IMR-90 (cell line): ENCODE measurements at regions not wholly inside any gene's neighbourhood (a gene's known extent, or its start where the extent isn't known, plus 50 kb on each side); places are given as distances from the start of the nearest gene placed in this dataset.

Source experiments
- ATAC-seq: fragments of 200-7000 bp; cut with Tn5 transposase; 2 replicates; pipeline ENCODE4 v1.9.1; 2020; ENCODE audit warnings: low read depth, mild to moderate bottlenecking, moderate library complexity
- BruUV-seq: library from RNA; stranded (reverse); fragments of 400-500 nt; replicated peaks from 2 replicates; lab custom pipeline; 2021; lab: Mats Ljungman, UMichigan
- CTCF ChIA-PET: fragments of 300-600 bp; formaldehyde crosslinking; extraction: SDS; loops from one replicate; lab custom pipeline; 2021; ENCODE audit warnings: antibody characterized with exemption; lab: Yijun Ruan, JAX
- POLR2A ChIA-PET: fragments of 300-600 bp; sonication (Branson Sonifier 250); formaldehyde crosslinking; loops from one replicate; lab custom pipeline; 2022; ENCODE audit warnings: antibody characterized with exemption; ENCODE audit not compliant: unreplicated experiment; lab: Charles Lee
- DNase-seq: peaks from one replicate; pipeline ENCODE4 v3.0.0; 2013
- H2AFZ ChIP-seq: replicated peaks from 2 replicates; pipeline ENCODE3; 2013; ENCODE audit warnings: low read length, mild to moderate bottlenecking; ENCODE audit not compliant: poor library complexity
- H2AK5ac ChIP-seq: 2 replicates; pipeline ENCODE4 v1.6.1; 2013; ENCODE audit warnings: low read depth, low read length, inconsistent platforms
- H2AK9ac ChIP-seq: replicated peaks from 2 replicates; pipeline ENCODE3; 2013; ENCODE audit warnings: mild to moderate bottlenecking, low read depth, low read length, moderate library complexity; ENCODE audit not compliant: poor library complexity
- H2BK120ac ChIP-seq: 2 replicates; pipeline ENCODE4 v1.6.1; 2013; ENCODE audit warnings: low read depth, low read length, inconsistent platforms
- H2BK15ac ChIP-seq: 3 replicates; pipeline ENCODE4 v1.6.1; 2013; ENCODE audit warnings: low read depth, low read length, inconsistent platforms
- H2BK20ac ChIP-seq: 2 replicates; pipeline ENCODE4 v1.6.1; 2013; ENCODE audit warnings: low read depth, mild to moderate bottlenecking, inconsistent platforms, low read length, moderate library complexity
- H2BK5ac ChIP-seq: 2 replicates; pipeline ENCODE4 v1.6.1; 2013; ENCODE audit warnings: mild to moderate bottlenecking, low read depth, low read length, inconsistent platforms; ENCODE audit not compliant: poor library complexity, severe bottlenecking
- H3K14ac ChIP-seq: replicated peaks from 2 replicates; pipeline ENCODE4 v1.6.1; 2013; ENCODE audit warnings: low read depth, low read length, inconsistent platforms
- H3K18ac ChIP-seq: 2 replicates; pipeline ENCODE4 v1.6.1; 2013; ENCODE audit warnings: low read depth, low read length, control low read depth
- H3K23ac ChIP-seq: 2 replicates; pipeline ENCODE4 v1.6.1; 2013; ENCODE audit warnings: low read depth, low read length, inconsistent platforms
- H3K27ac ChIP-seq: 2 replicates; pipeline ENCODE4 v1.5.1; 2013; ENCODE audit warnings: mild to moderate bottlenecking, control low read depth, low read length; ENCODE audit not compliant: insufficient read depth
- H3K27me3 ChIP-seq: 2 replicates; pipeline ENCODE4 v1.6.1; 2013; ENCODE audit warnings: low read length; ENCODE audit not compliant: control insufficient read depth, insufficient read depth
- H3K36me3 ChIP-seq: 2 replicates; pipeline ENCODE4 v1.6.1; 2013; ENCODE audit warnings: low read length, mixed read lengths; ENCODE audit not compliant: control insufficient read depth, insufficient read depth
- H3K4ac ChIP-seq: 2 replicates; pipeline ENCODE4 v1.6.1; 2013; ENCODE audit warnings: low read depth, low read length, inconsistent platforms
- H3K4me1 ChIP-seq: 2 replicates; pipeline ENCODE4 v1.6.1; 2013; ENCODE audit warnings: low read length, mixed read lengths; ENCODE audit not compliant: control insufficient read depth, insufficient read depth
- H3K4me2 ChIP-seq: 2 replicates; pipeline ENCODE4 v1.6.1; 2013; ENCODE audit warnings: low read depth, mild to moderate bottlenecking, control low read depth, low read length, moderate library complexity
- H3K4me3 ChIP-seq: 2 replicates; pipeline ENCODE4 v1.5.1; 2013; ENCODE audit warnings: low read depth, mild to moderate bottlenecking, control low read depth, low read length, moderate library complexity; ENCODE audit not compliant: insufficient read depth
- H3K56ac ChIP-seq: 2 replicates; pipeline ENCODE4 v1.6.1; 2013; ENCODE audit warnings: low read length, inconsistent platforms; ENCODE audit not compliant: insufficient read depth; ENCODE audit errors: extremely low read depth
- H3K79me1 ChIP-seq, 2 experiments: 2 replicates each; pipeline ENCODE4 v1.6.1; 2013; ENCODE audit warnings: low read length in 2 of 2, inconsistent platforms in 1 of 2, low read depth in 1 of 2
- H3K9ac ChIP-seq: 2 replicates; pipeline ENCODE4 v1.6.1; 2013; ENCODE audit warnings: low read depth, low read length, control low read depth
- H3K9me1 ChIP-seq: 2 replicates; pipeline ENCODE4 v1.6.1; 2013; ENCODE audit warnings: low read length, inconsistent platforms; ENCODE audit not compliant: insufficient read depth
- H3K9me3 ChIP-seq: 2 replicates; pipeline ENCODE4 v1.6.1; 2013; ENCODE audit warnings: low read length; ENCODE audit not compliant: control insufficient read depth, insufficient read depth
- H4K20me1 ChIP-seq: 2 replicates; pipeline ENCODE4 v1.6.1; 2013; ENCODE audit warnings: low read length, inconsistent platforms; ENCODE audit not compliant: insufficient read depth
- H4K5ac ChIP-seq: 2 replicates; pipeline ENCODE4 v1.6.1; 2013; ENCODE audit warnings: mild to moderate bottlenecking, low read depth, low read length, control low read depth
- H4K8ac ChIP-seq, 2 experiments: 2 replicates each; pipeline ENCODE4 v1.6.1; 2013; ENCODE audit warnings: low read depth in 2 of 2, low read length in 2 of 2, control low read depth in 1 of 2, inconsistent platforms in 1 of 2
- H4K91ac ChIP-seq: 2 replicates; pipeline ENCODE4 v1.6.1; 2013; ENCODE audit warnings: low read depth, low read length, inconsistent platforms; ENCODE audit not compliant: insufficient read depth
- MXI1 ChIP-seq: IDR thresholded peaks from 2 replicates; pipeline ENCODE4 v1.6.1; 2012; ENCODE audit warnings: low read depth, mild to moderate bottlenecking, low read length, moderate library complexity, borderline replicate concordance
- RFX5 ChIP-seq: IDR thresholded peaks from 2 replicates; pipeline ENCODE4 v1.8.0; 2012; ENCODE audit warnings: low read depth, mild to moderate bottlenecking, low read length, moderate library complexity
- WGBS, 2 experiments: methylation state at CpG; one replicate each; pipeline versions ENCODE4 v1.1.5 to v1.1.7; 2013; ENCODE audit warnings: missing lambda C conversion rate in 2 of 2; ENCODE audit not compliant: insufficient read length in 1 of 2; ENCODE audit errors: extremely low coverage in 2 of 2; 5-methylcytosine and 5-hydroxymethylcytosine counted together
- dilution Hi-C: fragments of 300-500 bp; cut with HindIII; formaldehyde crosslinking; loops from one replicate; pipeline ENCODE4 v1.14.3; 2018; ENCODE audit warnings: low sequenced_read_pairs; ENCODE audit not compliant: unreplicated experiment
- in situ Hi-C: fragments of 300-500 bp; cut with MboI; formaldehyde crosslinking; loops from 3 replicates; pipeline ENCODE4 v1.14.3; 2019; ENCODE audit warnings: low sequenced_read_pairs, inconsistent platforms, mixed read lengths
- intact Hi-C: fragments of 100-400 bp; cut with micrococcal nuclease; formaldehyde crosslinking; loops from 2 replicates; pipeline ENCODE4 v1.10.0; 2022
- TF ChIP-seq, protein P1 (sequence below): conservative IDR thresholded peaks from 2 replicates; pipeline ENCODE4 v1.5.1; 2012; ENCODE audit warnings: mild to moderate bottlenecking, low read depth, low read length, improper control_type of control experiment

DNA sequence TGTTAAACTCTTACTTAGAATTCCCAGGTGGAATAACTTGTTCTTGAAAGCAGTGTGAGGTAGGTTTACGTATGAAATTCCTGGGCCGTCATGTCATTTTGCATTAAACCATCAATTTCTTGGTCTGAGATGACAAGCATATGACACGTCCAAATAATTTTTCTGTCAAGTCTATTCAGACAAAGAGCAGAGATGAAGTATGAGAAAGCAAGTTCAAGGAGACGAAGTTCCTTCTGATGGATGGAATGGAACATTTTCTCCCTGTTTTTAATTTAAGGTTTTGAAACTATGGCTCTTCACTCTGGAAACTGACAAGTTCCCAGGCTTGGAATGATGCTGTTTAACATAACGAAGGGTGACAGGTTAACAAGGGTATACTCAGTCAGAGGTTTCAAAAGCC lies 252.8 kb upstream of the SFRP2 start:
- Histone ChIP-seq H3K4me2 (no peak overlapping the region), H3K4me3 (no peak overlapping the region), H3K9ac (no peak overlapping the region), H2BK15ac (no peak overlapping the region), H3K9me1 (no peaks in the 10 kb centered on the region), H3K14ac (no peak overlapping the region), H4K5ac (no peak overlapping the region), H3K56ac (no peak overlapping the region), H3K27ac (no peak overlapping the region), H2AK9ac (no peak overlapping the region), H3K9me3 (peaks cover 12% of the 10 kb centered on the region), H3K4ac (no peak overlapping the region), H3K23ac (no peak overlapping the region), H2BK120ac (no peak overlapping the region), H3K79me1 (no peaks in the 10 kb centered on the region), H3K27me3 (no peaks in the 10 kb centered on the region), H4K91ac (no peak overlapping the region), H3K4me1 (no peaks in the 10 kb centered on the region), H2AFZ (no peak overlapping the region), H4K20me1 (no peaks in the 10 kb centered on the region), H4K8ac (no peak overlapping the region), H2AK5ac (no peak overlapping the region), H3K18ac (no peak overlapping the region), H2BK5ac (no peak overlapping the region), H3K36me3 (no peaks in the 10 kb centered on the region), H2BK20ac (no peak overlapping the region)
- 60% methylated on average over 3 of the region's 5 CpGs; no CpG with 5 or more reads in 1 of the 2 experiments for WGBS, 2 experiments
- in situ Hi-C loops, result no loop called here
- DNase-seq (no peak), ATAC-seq (no peak)
- dilution Hi-C loops, result no loop called here
- CTCF ChIA-PET, result no interaction called here
- TF ChIP-seq RFX5 (no peak), MXI1 (no peak)
- TF ChIP-seq, protein P1, sequence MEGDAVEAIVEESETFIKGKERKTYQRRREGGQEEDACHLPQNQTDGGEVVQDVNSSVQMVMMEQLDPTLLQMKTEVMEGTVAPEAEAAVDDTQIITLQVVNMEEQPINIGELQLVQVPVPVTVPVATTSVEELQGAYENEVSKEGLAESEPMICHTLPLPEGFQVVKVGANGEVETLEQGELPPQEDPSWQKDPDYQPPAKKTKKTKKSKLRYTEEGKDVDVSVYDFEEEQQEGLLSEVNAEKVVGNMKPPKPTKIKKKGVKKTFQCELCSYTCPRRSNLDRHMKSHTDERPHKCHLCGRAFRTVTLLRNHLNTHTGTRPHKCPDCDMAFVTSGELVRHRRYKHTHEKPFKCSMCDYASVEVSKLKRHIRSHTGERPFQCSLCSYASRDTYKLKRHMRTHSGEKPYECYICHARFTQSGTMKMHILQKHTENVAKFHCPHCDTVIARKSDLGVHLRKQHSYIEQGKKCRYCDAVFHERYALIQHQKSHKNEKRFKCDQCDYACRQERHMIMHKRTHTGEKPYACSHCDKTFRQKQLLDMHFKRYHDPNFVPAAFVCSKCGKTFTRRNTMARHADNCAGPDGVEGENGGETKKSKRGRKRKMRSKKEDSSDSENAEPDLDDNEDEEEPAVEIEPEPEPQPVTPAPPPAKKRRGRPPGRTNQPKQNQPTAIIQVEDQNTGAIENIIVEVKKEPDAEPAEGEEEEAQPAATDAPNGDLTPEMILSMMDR, result no peak
- POLR2A ChIA-PET, result no interaction called here
- no TSS peak for BruUV-seq
- intact Hi-C loops, result no loop called here
